IMR-90 (cell line): ENCODE measurements at regions not wholly inside any gene's neighbourhood (a gene's known extent, or its start where the extent isn't known, plus 50 kb on each side); places are given as distances from the start of the nearest gene placed in this dataset.

Experiments used
- ATAC-seq: fragments of 200-7000 bp; cut with Tn5 transposase; 2 replicates; pipeline ENCODE4 v1.9.1; 2020; ENCODE audit warnings: low read depth, mild to moderate bottlenecking, moderate library complexity
- BruUV-seq: library from RNA; stranded (reverse); fragments of 400-500 nt; replicated peaks from 2 replicates; lab custom pipeline; 2021; lab: Mats Ljungman, UMichigan
- CTCF ChIA-PET: fragments of 300-600 bp; formaldehyde crosslinking; extraction: SDS; loops from one replicate; lab custom pipeline; 2021; ENCODE audit warnings: antibody characterized with exemption; lab: Yijun Ruan, JAX
- POLR2A ChIA-PET: fragments of 300-600 bp; sonication (Branson Sonifier 250); formaldehyde crosslinking; loops from one replicate; lab custom pipeline; 2022; ENCODE audit warnings: antibody characterized with exemption; ENCODE audit not compliant: unreplicated experiment; lab: Charles Lee
- DNase-seq: peaks from one replicate; pipeline ENCODE4 v3.0.0; 2013
- H2AFZ ChIP-seq: replicated peaks from 2 replicates; pipeline ENCODE3; 2013; ENCODE audit warnings: low read length, mild to moderate bottlenecking; ENCODE audit not compliant: poor library complexity
- H2AK5ac ChIP-seq: 2 replicates; pipeline ENCODE4 v1.6.1; 2013; ENCODE audit warnings: low read depth, low read length, inconsistent platforms
- H2AK9ac ChIP-seq: replicated peaks from 2 replicates; pipeline ENCODE3; 2013; ENCODE audit warnings: mild to moderate bottlenecking, low read depth, low read length, moderate library complexity; ENCODE audit not compliant: poor library complexity
- H2BK120ac ChIP-seq: 2 replicates; pipeline ENCODE4 v1.6.1; 2013; ENCODE audit warnings: low read depth, low read length, inconsistent platforms
- H2BK15ac ChIP-seq: 3 replicates; pipeline ENCODE4 v1.6.1; 2013; ENCODE audit warnings: low read depth, low read length, inconsistent platforms
- H2BK20ac ChIP-seq: 2 replicates; pipeline ENCODE4 v1.6.1; 2013; ENCODE audit warnings: low read depth, mild to moderate bottlenecking, inconsistent platforms, low read length, moderate library complexity
- H2BK5ac ChIP-seq: 2 replicates; pipeline ENCODE4 v1.6.1; 2013; ENCODE audit warnings: mild to moderate bottlenecking, low read depth, low read length, inconsistent platforms; ENCODE audit not compliant: poor library complexity, severe bottlenecking
- H3K14ac ChIP-seq: replicated peaks from 2 replicates; pipeline ENCODE4 v1.6.1; 2013; ENCODE audit warnings: low read depth, low read length, inconsistent platforms
- H3K18ac ChIP-seq: 2 replicates; pipeline ENCODE4 v1.6.1; 2013; ENCODE audit warnings: low read depth, low read length, control low read depth
- H3K23ac ChIP-seq: 2 replicates; pipeline ENCODE4 v1.6.1; 2013; ENCODE audit warnings: low read depth, low read length, inconsistent platforms
- H3K27ac ChIP-seq: 2 replicates; pipeline ENCODE4 v1.5.1; 2013; ENCODE audit warnings: mild to moderate bottlenecking, control low read depth, low read length; ENCODE audit not compliant: insufficient read depth
- H3K27me3 ChIP-seq: 2 replicates; pipeline ENCODE4 v1.6.1; 2013; ENCODE audit warnings: low read length; ENCODE audit not compliant: control insufficient read depth, insufficient read depth
- H3K36me3 ChIP-seq: 2 replicates; pipeline ENCODE4 v1.6.1; 2013; ENCODE audit warnings: low read length, mixed read lengths; ENCODE audit not compliant: control insufficient read depth, insufficient read depth
- H3K4ac ChIP-seq: 2 replicates; pipeline ENCODE4 v1.6.1; 2013; ENCODE audit warnings: low read depth, low read length, inconsistent platforms
- H3K4me1 ChIP-seq: 2 replicates; pipeline ENCODE4 v1.6.1; 2013; ENCODE audit warnings: low read length, mixed read lengths; ENCODE audit not compliant: control insufficient read depth, insufficient read depth
- H3K4me2 ChIP-seq: 2 replicates; pipeline ENCODE4 v1.6.1; 2013; ENCODE audit warnings: low read depth, mild to moderate bottlenecking, control low read depth, low read length, moderate library complexity
- H3K4me3 ChIP-seq: 2 replicates; pipeline ENCODE4 v1.5.1; 2013; ENCODE audit warnings: low read depth, mild to moderate bottlenecking, control low read depth, low read length, moderate library complexity; ENCODE audit not compliant: insufficient read depth
- H3K56ac ChIP-seq: 2 replicates; pipeline ENCODE4 v1.6.1; 2013; ENCODE audit warnings: low read length, inconsistent platforms; ENCODE audit not compliant: insufficient read depth; ENCODE audit errors: extremely low read depth
- H3K79me1 ChIP-seq, 2 experiments: 2 replicates each; pipeline ENCODE4 v1.6.1; 2013; ENCODE audit warnings: low read length in 2 of 2, inconsistent platforms in 1 of 2, low read depth in 1 of 2
- H3K9ac ChIP-seq: 2 replicates; pipeline ENCODE4 v1.6.1; 2013; ENCODE audit warnings: low read depth, low read length, control low read depth
- H3K9me1 ChIP-seq: 2 replicates; pipeline ENCODE4 v1.6.1; 2013; ENCODE audit warnings: low read length, inconsistent platforms; ENCODE audit not compliant: insufficient read depth
- H3K9me3 ChIP-seq: 2 replicates; pipeline ENCODE4 v1.6.1; 2013; ENCODE audit warnings: low read length; ENCODE audit not compliant: control insufficient read depth, insufficient read depth
- H4K20me1 ChIP-seq: 2 replicates; pipeline ENCODE4 v1.6.1; 2013; ENCODE audit warnings: low read length, inconsistent platforms; ENCODE audit not compliant: insufficient read depth
- H4K5ac ChIP-seq: 2 replicates; pipeline ENCODE4 v1.6.1; 2013; ENCODE audit warnings: mild to moderate bottlenecking, low read depth, low read length, control low read depth
- H4K8ac ChIP-seq, 2 experiments: 2 replicates each; pipeline ENCODE4 v1.6.1; 2013; ENCODE audit warnings: low read depth in 2 of 2, low read length in 2 of 2, control low read depth in 1 of 2, inconsistent platforms in 1 of 2
- H4K91ac ChIP-seq: 2 replicates; pipeline ENCODE4 v1.6.1; 2013; ENCODE audit warnings: low read depth, low read length, inconsistent platforms; ENCODE audit not compliant: insufficient read depth
- BHLHE40 ChIP-seq: fragments of 150-350 bp; IDR thresholded peaks from 2 replicates; pipeline ENCODE4 v1.6.1; 2016; ENCODE audit warnings: mild to moderate bottlenecking, low read depth, low read length
- CEBPB ChIP-seq: IDR thresholded peaks from 2 replicates; pipeline ENCODE4 v1.6.1; 2012; ENCODE audit warnings: low read depth, low read length, improper control_type of control experiment
- CHD1 ChIP-seq: IDR thresholded peaks from 2 replicates; pipeline ENCODE4 v1.6.1; 2012; ENCODE audit warnings: low read depth, low read length, improper control_type of control experiment
- CTCF ChIP-seq: conservative IDR thresholded peaks from 2 replicates; pipeline ENCODE4 v1.5.1; 2012; ENCODE audit warnings: mild to moderate bottlenecking, low read depth, low read length, improper control_type of control experiment
- ELK1 ChIP-seq: fragments of 150-350 bp; IDR thresholded peaks from 2 replicates; pipeline ENCODE4 v1.6.1; 2016; ENCODE audit warnings: low read depth, mild to moderate bottlenecking, low read length, moderate library complexity, borderline replicate concordance
- FOS ChIP-seq: fragments of 150-350 bp; IDR thresholded peaks from 2 replicates; pipeline ENCODE4 v1.6.1; 2016; ENCODE audit warnings: low read depth, low read length
- MAFK ChIP-seq: IDR thresholded peaks from 2 replicates; pipeline ENCODE4 v1.6.1; 2012; ENCODE audit warnings: low read depth, low read length, improper control_type of control experiment
- MAZ ChIP-seq: IDR thresholded peaks from 2 replicates; pipeline ENCODE4 v1.6.1; 2012; ENCODE audit warnings: low read depth, mild to moderate bottlenecking, low read length, improper control_type of control experiment, moderate library complexity, borderline replicate concordance
- MXI1 ChIP-seq: IDR thresholded peaks from 2 replicates; pipeline ENCODE4 v1.6.1; 2012; ENCODE audit warnings: low read depth, mild to moderate bottlenecking, low read length, moderate library complexity, borderline replicate concordance
- NFE2L2 ChIP-seq: fragments of 150-350 bp; IDR thresholded peaks from 2 replicates; pipeline ENCODE4 v1.6.1; 2016; ENCODE audit warnings: low read depth, mild to moderate bottlenecking, low read length
- POLR2A ChIP-seq: IDR thresholded peaks from 2 replicates; pipeline ENCODE4 v1.6.1; 2012; ENCODE audit warnings: mild to moderate bottlenecking, low read depth, low read length
- RAD21 ChIP-seq: IDR thresholded peaks from 2 replicates; pipeline ENCODE4 v1.6.1; 2012; ENCODE audit warnings: low read length, improper control_type of control experiment
- RCOR1 ChIP-seq: IDR thresholded peaks from 2 replicates; pipeline ENCODE4 v1.6.1; 2012; ENCODE audit warnings: mild to moderate bottlenecking, low read length, improper control_type of control experiment; ENCODE audit not compliant: insufficient replicate concordance
- RFX5 ChIP-seq: IDR thresholded peaks from 2 replicates; pipeline ENCODE4 v1.8.0; 2012; ENCODE audit warnings: low read depth, mild to moderate bottlenecking, low read length, moderate library complexity
- SMC3 ChIP-seq: fragments of 150-350 bp; IDR thresholded peaks from 2 replicates; pipeline ENCODE4 v1.6.1; 2016; ENCODE audit warnings: low read depth, mild to moderate bottlenecking, antibody characterized with exemption, low read length, moderate library complexity
- USF2 ChIP-seq: fragments of 150-350 bp; IDR thresholded peaks from 2 replicates; pipeline ENCODE4 v1.6.1; 2017; ENCODE audit warnings: mild to moderate bottlenecking, antibody characterized with exemption, low read length, low read depth
- WGBS, 2 experiments: methylation state at CpG; one replicate each; pipeline versions ENCODE4 v1.1.5 to v1.1.7; 2013; ENCODE audit warnings: missing lambda C conversion rate in 2 of 2; ENCODE audit not compliant: insufficient read length in 1 of 2; ENCODE audit errors: extremely low coverage in 2 of 2; 5-methylcytosine and 5-hydroxymethylcytosine counted together
- dilution Hi-C: fragments of 300-500 bp; cut with HindIII; formaldehyde crosslinking; loops from one replicate; pipeline ENCODE4 v1.14.3; 2018; ENCODE audit warnings: low sequenced_read_pairs; ENCODE audit not compliant: unreplicated experiment
- in situ Hi-C: fragments of 300-500 bp; cut with MboI; formaldehyde crosslinking; loops from 3 replicates; pipeline ENCODE4 v1.14.3; 2019; ENCODE audit warnings: low sequenced_read_pairs, inconsistent platforms, mixed read lengths
- intact Hi-C: fragments of 100-400 bp; cut with micrococcal nuclease; formaldehyde crosslinking; loops from 2 replicates; pipeline ENCODE4 v1.10.0; 2022

- Histone ChIP-seq H3K4me1 (peaks cover 2% of the 10 kb centered on the region; the same call in 1 of the 2 replicates), H2BK120ac (no peak overlapping the region), H3K27ac (no peak overlapping the region), H3K36me3 (no peaks in the 10 kb centered on the region), H3K56ac (no peak overlapping the region), H2AFZ (no peak overlapping the region), H3K9ac (no peak overlapping the region), H3K9me1 (no peaks in the 10 kb centered on the region), H4K5ac (no peak overlapping the region), H3K27me3 (peaks cover 9% of the 10 kb centered on the region; the same call in 1 of the 2 replicates), H2BK15ac (no peak overlapping the region), H3K14ac (no peak overlapping the region), H3K23ac (no peak overlapping the region), H4K91ac (no peak overlapping the region), H2AK9ac (no peak overlapping the region), H3K9me3 (no peaks in the 10 kb centered on the region), H3K4ac (no peak overlapping the region), H2AK5ac (no peak overlapping the region), H2BK5ac (no peak overlapping the region), H3K79me1 (no peaks in the 10 kb centered on the region), H3K4me3 (no peak overlapping the region), H3K4me2 (no peak overlapping the region), H2BK20ac (no peak overlapping the region), H3K18ac (no peak overlapping the region), H4K8ac (no peak overlapping the region), H4K20me1 (no peaks in the 10 kb centered on the region)
- DNase-seq (no peak), ATAC-seq (no peak)
- in situ Hi-C loops (no loop called here), intact Hi-C loops (no loop called here), dilution Hi-C loops (no loop called here)
- 100% methylated on average over 1 of the region's 3 CpGs; no CpG with 5 or more reads in 1 of the 2 experiments for WGBS, 2 experiments
- TF ChIP-seq USF2 (no peak), MXI1 (no peak), CHD1 (no peak), MAFK (no peak), SMC3 (no peak), NFE2L2 (no peak), CEBPB (no peak), RCOR1 (no peak), POLR2A (no peak), MAZ (no peak), CTCF (no peak), RAD21 (no peak), BHLHE40 (no peak), FOS (no peak), RFX5 (no peak), ELK1 (no peak)
- no TSS peak for BruUV-seq
- ChIA-PET POLR2A (no interaction called here), CTCF (no interaction called here)
Measured at GRCh38 chr2:19690429-19690828, 211.4 kb downstream of the TTC32 start.
